GM12891 (cell line): ENCODE measurements at regions not wholly inside any gene's neighbourhood (a gene's known extent, or its start where the extent isn't known, plus 50 kb on each side); places are given as distances from the start of the nearest gene placed in this dataset.

Source experiments
- POLR2A ChIP-seq: IDR thresholded peaks from 2 replicates; pipeline ENCODE4 v1.6.1; 2011; ENCODE audit warnings: low read depth, low read length, control low read depth
- POU2F2 ChIP-seq: IDR thresholded peaks from 2 replicates; pipeline ENCODE4 v1.6.1; 2011; ENCODE audit warnings: low read depth, mild to moderate bottlenecking, control low read depth, low read length, moderate library complexity

- TF ChIP-seq POU2F2 (no peak), POLR2A (no peak)
Observed at GRCh38 chr5:5031665-5032064, 108.5 kb upstream of the ADAMTS16 start.
